ENCODE measurements at regions not wholly inside any gene's neighbourhood (a gene's known extent, or its start where the extent isn't known, plus 50 kb on each side); places are given as distances from the start of the nearest gene placed in this dataset.

- no peak overlapping the region for H3K27ac Mint-ChIP-seq
- H3K4me3 Mint-ChIP-seq = no peak overlapping the region
- H3K9me3 Mint-ChIP-seq = peaks cover 0 to 4% (median 0%) of the 10 kb centered on the region in 3 donors
- no peaks in the 10 kb centered on the region for H3K36me3 Mint-ChIP-seq
- peaks cover 2% of the 10 kb centered on the region for H3K27me3 Mint-ChIP-seq
- peaks cover 0 to 6% (median 3%) of the 10 kb centered on the region in 3 donors for H3K4me1 Mint-ChIP-seq
Measured at GRCh38 chr3:154762486-154762885, 317.6 kb upstream of the MME start.

GRCh38 chr3:154759966-154760365, 320.2 kb upstream of the MME start:
- Mint-ChIP-seq H3K27me3 (no peaks in the 10 kb centered on the region), H3K4me3 (no peak overlapping the region)

GRCh38 chr3:154758109-154758868, 321.8 kb upstream of the MME start:
- H3K4me3 Mint-ChIP-seq = no peak overlapping the region
- no peaks in the 10 kb centered on the region for H3K36me3 Mint-ChIP-seq
- H3K9me3 Mint-ChIP-seq = peaks cover 0 to 1% (median 0%) of the 10 kb centered on the region in 3 donors
- H3K27ac Mint-ChIP-seq = no peak overlapping the region
- no peaks in the 10 kb centered on the region for H3K27me3 Mint-ChIP-seq
- H3K4me1 Mint-ChIP-seq = no peaks in the 10 kb centered on the region

More at GRCh38 chr3:154759966-154760365, 320.2 kb upstream of the MME start:
- Mint-ChIP-seq H3K4me1 (no peaks in the 10 kb centered on the region), H3K36me3 (no peaks in the 10 kb centered on the region), H3K9me3 (peaks cover 0 to 1% (median 0%) of the 10 kb centered on the region in 3 donors), H3K27ac (no peak overlapping the region)

- Mint-ChIP-seq H3K36me3 (no peaks in the 10 kb centered on the region), H3K4me1 (no peaks in the 10 kb centered on the region), H3K9me3 (peaks cover 0 to 1% (median 0%) of the 10 kb centered on the region in 3 donors), H3K27me3 (no peaks in the 10 kb centered on the region), H3K4me3 (no peak overlapping the region), H3K27ac (no peak overlapping the region)
Measured at GRCh38 chr3:154753101-154753500, 323.1 kb upstream of the GPR149 start.

GRCh38 chr3:154749514-154749913, 319.5 kb upstream of the GPR149 start:
- Mint-ChIP-seq H3K27ac (no peak overlapping the region), H3K27me3 (no peaks in the 10 kb centered on the region), H3K36me3 (no peaks in the 10 kb centered on the region), H3K4me1 (no peaks in the 10 kb centered on the region), H3K4me3 (no peak overlapping the region), H3K9me3 (peaks cover 0 to 1% (median 0%) of the 10 kb centered on the region in 3 donors)

GRCh38 chr3:154745929-154746328, 315.9 kb upstream of the GPR149 start:
- peaks cover 0 to 6% (median 4%) of the 10 kb centered on the region in 3 donors for H3K9me3 Mint-ChIP-seq
- H3K27me3 Mint-ChIP-seq = no peaks in the 10 kb centered on the region
- no peaks in the 10 kb centered on the region for H3K4me1 Mint-ChIP-seq
- no peak overlapping the region for H3K27ac Mint-ChIP-seq
- H3K36me3 Mint-ChIP-seq = no peaks in the 10 kb centered on the region
- H3K4me3 Mint-ChIP-seq = no peak overlapping the region

- Mint-ChIP-seq H3K27ac (no peak overlapping the region), H3K36me3 (no peaks in the 10 kb centered on the region), H3K27me3 (no peaks in the 10 kb centered on the region), H3K4me1 (no peaks in the 10 kb centered on the region), H3K9me3 (peaks cover 0 to 6% (median 4%) of the 10 kb centered on the region in 3 donors), H3K4me3 (no peak overlapping the region)
Measured at GRCh38 chr3:154745122-154745521, 315.1 kb upstream of the GPR149 start.

GRCh38 chr3:154743418-154743817, 313.4 kb upstream of the GPR149 start:
- H3K9me3 Mint-ChIP-seq = peaks cover 2 to 6% (median 4%) of the 10 kb centered on the region in 3 donors
- H3K4me1 Mint-ChIP-seq = no peaks in the 10 kb centered on the region
- H3K27ac Mint-ChIP-seq = no peak overlapping the region
- no peaks in the 10 kb centered on the region for H3K27me3 Mint-ChIP-seq
- no peaks in the 10 kb centered on the region for H3K36me3 Mint-ChIP-seq
- no peak overlapping the region for H3K4me3 Mint-ChIP-seq

- H3K27me3 Mint-ChIP-seq = no peaks in the 10 kb centered on the region
- H3K36me3 Mint-ChIP-seq = no peaks in the 10 kb centered on the region
- no peak overlapping the region for H3K27ac Mint-ChIP-seq
- H3K9me3 Mint-ChIP-seq = peaks cover 0 to 2% (median 0%) of the 10 kb centered on the region in 3 donors
- no peaks in the 10 kb centered on the region for H3K4me1 Mint-ChIP-seq
- no peak overlapping the region for H3K4me3 Mint-ChIP-seq
Measured at GRCh38 chr3:154734468-154734867, 304.5 kb upstream of the GPR149 start.

GRCh38 chr3:154730186-154730585, 300.2 kb upstream of the GPR149 start:
- peaks cover 0 to 1% (median 0%) of the 10 kb centered on the region in 3 donors for H3K4me1 Mint-ChIP-seq
- no peak overlapping the region for H3K4me3 Mint-ChIP-seq
- no peaks in the 10 kb centered on the region for H3K36me3 Mint-ChIP-seq
- peaks cover 1 to 5% (median 2%) of the 10 kb centered on the region in 3 donors for H3K9me3 Mint-ChIP-seq
- H3K27ac Mint-ChIP-seq = no peak overlapping the region
- no peaks in the 10 kb centered on the region for H3K27me3 Mint-ChIP-seq

GRCh38 chr3:154729741-154730140, 299.8 kb upstream of the GPR149 start:
- Mint-ChIP-seq H3K4me3 (no peak overlapping the region), H3K36me3 (no peaks in the 10 kb centered on the region), H3K27me3 (no peaks in the 10 kb centered on the region), H3K4me1 (peaks cover 0 to 1% (median 0%) of the 10 kb centered on the region in 3 donors), H3K27ac (no peak overlapping the region), H3K9me3 (peaks cover 1 to 5% (median 2%) of the 10 kb centered on the region in 3 donors)

- no peaks in the 10 kb centered on the region for H3K27me3 Mint-ChIP-seq
- H3K27ac Mint-ChIP-seq = no peak overlapping the region
- H3K36me3 Mint-ChIP-seq = no peaks in the 10 kb centered on the region
Measured at GRCh38 chr3:154728285-154728684, 298.3 kb upstream of the GPR149 start.

GRCh38 chr3:154720921-154721320, 290.9 kb upstream of the GPR149 start:
- no peaks in the 10 kb centered on the region for H3K36me3 Mint-ChIP-seq

More at GRCh38 chr3:154728285-154728684, 298.3 kb upstream of the GPR149 start:
- Mint-ChIP-seq H3K4me3 (no peak overlapping the region), H3K4me1 (peaks cover 0 to 1% (median 0%) of the 10 kb centered on the region in 3 donors), H3K9me3 (peaks cover 1 to 5% (median 4%) of the 10 kb centered on the region in 3 donors)

GRCh38 chr3:154718053-154718452, 288.1 kb upstream of the GPR149 start:
- Mint-ChIP-seq H3K36me3 (no peaks in the 10 kb centered on the region), H3K27me3 (no peaks in the 10 kb centered on the region), H3K9me3 (no peaks in the 10 kb centered on the region), H3K27ac (no peak overlapping the region), H3K4me1 (no peaks in the 10 kb centered on the region), H3K4me3 (no peak overlapping the region)

More at GRCh38 chr3:154720921-154721320, 290.9 kb upstream of the GPR149 start:
- Mint-ChIP-seq H3K4me1 (no peaks in the 10 kb centered on the region), H3K27me3 (no peaks in the 10 kb centered on the region), H3K9me3 (peaks cover 0 to 2% (median 0%) of the 10 kb centered on the region in 3 donors), H3K27ac (no peak overlapping the region), H3K4me3 (no peak overlapping the region)

- H3K27me3 Mint-ChIP-seq = no peaks in the 10 kb centered on the region
- no peak overlapping the region for H3K27ac Mint-ChIP-seq
- H3K36me3 Mint-ChIP-seq = no peaks in the 10 kb centered on the region
- H3K4me3 Mint-ChIP-seq = no peak overlapping the region
- H3K9me3 Mint-ChIP-seq = no peaks in the 10 kb centered on the region
- no peaks in the 10 kb centered on the region for H3K4me1 Mint-ChIP-seq
Measured at GRCh38 chr3:154716170-154716569, 286.2 kb upstream of the GPR149 start.

- no peaks in the 10 kb centered on the region for H3K9me3 Mint-ChIP-seq
- H3K4me1 Mint-ChIP-seq = no peaks in the 10 kb centered on the region
- no peaks in the 10 kb centered on the region for H3K27me3 Mint-ChIP-seq
- H3K4me3 Mint-ChIP-seq = no peak overlapping the region
- H3K27ac Mint-ChIP-seq = no peak overlapping the region
- H3K36me3 Mint-ChIP-seq = no peaks in the 10 kb centered on the region
Measured at GRCh38 chr3:154708554-154708953, 278.6 kb upstream of the GPR149 start.
